HUES64 (cell line): ENCODE measurements at regions not wholly inside any gene's neighbourhood (a gene's known extent, or its start where the extent isn't known, plus 50 kb on each side); places are given as distances from the start of the nearest gene placed in this dataset.

Experiments used
- H3K27ac ChIP-seq: 2 replicates; pipeline ENCODE4 v1.7.0; 2013; ENCODE audit warnings: low read depth, low read length, inconsistent platforms
- H3K27me3 ChIP-seq: 2 replicates; pipeline ENCODE4 v1.6.1; 2013; ENCODE audit warnings: mild to moderate bottlenecking, low read length; ENCODE audit not compliant: insufficient read depth
- H3K36me3 ChIP-seq: 2 replicates; pipeline ENCODE4 v1.6.1; 2013; ENCODE audit warnings: mild to moderate bottlenecking, low read length; ENCODE audit not compliant: insufficient read depth
- H3K4me1 ChIP-seq: 2 replicates; pipeline ENCODE4 v1.6.1; 2013; ENCODE audit warnings: mild to moderate bottlenecking, low read length, moderate library complexity; ENCODE audit not compliant: insufficient read depth
- H3K4me3 ChIP-seq: 2 replicates; pipeline ENCODE4 v1.5.1; 2013; ENCODE audit warnings: mild to moderate bottlenecking, low read length, moderate library complexity
- H3K9ac ChIP-seq: 2 replicates; pipeline ENCODE4 v1.6.1; 2013; ENCODE audit warnings: mild to moderate bottlenecking, low read depth, low read length
- H3K9me3 ChIP-seq: 2 replicates; pipeline ENCODE4 v1.6.1; 2013; ENCODE audit warnings: low read depth, low read length; ENCODE audit not compliant: insufficient read depth
- WGBS: fragments of 150-250, 120-280 bp; methylation state at CpG from one replicate; pipeline ENCODE4 v1.1.7; 2013; ENCODE audit warnings: missing lambda C conversion rate; 5-methylcytosine and 5-hydroxymethylcytosine counted together

DNA sequence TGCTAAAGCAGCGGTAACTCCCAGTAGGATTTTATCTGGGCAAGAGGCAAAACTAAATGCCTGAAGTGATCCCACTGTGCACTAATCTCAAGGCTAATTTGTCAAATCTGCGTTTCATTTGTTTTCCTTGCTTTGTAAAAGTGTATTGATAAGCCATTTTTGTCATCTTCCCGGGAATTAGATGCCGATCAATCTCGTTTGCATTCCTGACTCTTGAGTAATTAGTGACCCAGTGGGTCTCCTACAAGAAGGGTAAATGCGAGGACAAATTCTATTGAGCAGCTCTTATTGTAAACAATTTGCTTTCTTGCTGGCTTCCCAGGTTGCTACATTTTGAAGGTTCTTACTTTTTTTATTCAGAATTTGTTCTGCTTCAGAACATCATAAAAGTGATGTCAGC lies 129.7 kb downstream of the EFNB2 start:
- no peaks in the 10 kb centered on the region for H3K36me3 ChIP-seq
- WGBS = 43% methylated on average over 6 of the region's 6 CpGs
- no peak overlapping the region for H3K9ac ChIP-seq
- H3K4me1 ChIP-seq = peaks cover 15% of the 10 kb centered on the region; the same call in 1 of the 2 replicates
- no peak overlapping the region for H3K4me3 ChIP-seq
- peaks cover 3% of the 10 kb centered on the region; the same call in 1 of the 2 replicates for H3K27me3 ChIP-seq
- no peaks in the 10 kb centered on the region for H3K9me3 ChIP-seq
- H3K27ac ChIP-seq = no peak overlapping the region

DNA sequence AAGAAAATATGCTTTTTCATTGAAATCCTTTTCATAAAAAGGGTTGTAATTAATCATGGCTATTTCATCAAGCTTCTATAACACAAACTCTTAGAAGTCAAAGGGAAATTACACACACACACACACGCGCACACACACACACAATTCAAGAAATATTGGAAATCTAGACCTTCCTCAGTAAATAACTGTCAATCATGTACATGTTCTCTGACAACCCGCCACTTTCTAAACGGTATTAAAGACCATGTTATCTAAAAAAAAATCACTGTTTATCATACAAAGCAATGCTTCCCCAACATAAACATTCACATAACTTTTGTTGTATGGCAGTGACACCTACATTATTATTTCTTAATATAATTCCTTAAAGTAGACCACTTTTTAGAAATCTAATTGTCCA lies 132.2 kb downstream of the EFNB2 start:
- no peaks in the 10 kb centered on the region for H3K36me3 ChIP-seq
- no peak overlapping the region for H3K4me3 ChIP-seq
- peaks cover 3% of the 10 kb centered on the region; the same call in 1 of the 2 replicates for H3K27me3 ChIP-seq
- WGBS = 95% methylated on average over 4 of the region's 4 CpGs
- peaks cover 26% of the 10 kb centered on the region for H3K4me1 ChIP-seq
- H3K9ac ChIP-seq = no peak overlapping the region
- no peaks in the 10 kb centered on the region for H3K9me3 ChIP-seq
- no peak overlapping the region for H3K27ac ChIP-seq

GRCh38 chr13:106402866-106403265 lies 132.6 kb downstream of the EFNB2 start:
- WGBS = 92% methylated on average over 4 of the region's 5 CpGs
- Histone ChIP-seq H3K27me3 (peaks cover 3% of the 10 kb centered on the region; the same call in 1 of the 2 replicates), H3K4me1 (peaks cover 26% of the 10 kb centered on the region), H3K36me3 (no peaks in the 10 kb centered on the region), H3K9me3 (no peaks in the 10 kb centered on the region), H3K4me3 (no peak overlapping the region), H3K27ac (no peak overlapping the region), H3K9ac (no peak overlapping the region)

DNA sequence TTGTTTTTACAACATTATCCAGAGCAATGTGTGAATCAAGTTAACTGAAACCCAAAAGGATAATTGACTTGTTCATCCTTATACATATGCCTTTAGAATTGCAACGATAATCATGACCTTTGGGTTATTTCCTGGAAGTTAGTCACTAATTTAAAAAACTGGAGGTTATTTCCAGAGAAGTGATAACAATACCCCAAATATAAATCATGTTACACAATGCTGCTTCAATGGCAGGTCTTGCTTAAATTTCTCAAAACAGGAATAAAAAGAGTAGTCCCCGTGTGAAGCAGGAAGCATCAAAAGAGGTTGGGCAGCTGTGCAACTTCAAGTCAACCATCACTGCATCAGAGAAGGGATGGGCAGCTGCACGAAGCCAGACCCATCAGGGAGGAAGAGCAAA lies 134.4 kb downstream of the EFNB2 start:
- H3K4me1 ChIP-seq = peaks cover 22% of the 10 kb centered on the region
- no peak overlapping the region for H3K4me3 ChIP-seq
- no peak overlapping the region for H3K27ac ChIP-seq
- peaks cover 3% of the 10 kb centered on the region; the same call in 1 of the 2 replicates for H3K27me3 ChIP-seq
- no peaks in the 10 kb centered on the region for H3K36me3 ChIP-seq
- H3K9ac ChIP-seq = no peak overlapping the region
- H3K9me3 ChIP-seq = no peaks in the 10 kb centered on the region
- WGBS = 90% methylated on average over 3 of the region's 3 CpGs

DNA sequence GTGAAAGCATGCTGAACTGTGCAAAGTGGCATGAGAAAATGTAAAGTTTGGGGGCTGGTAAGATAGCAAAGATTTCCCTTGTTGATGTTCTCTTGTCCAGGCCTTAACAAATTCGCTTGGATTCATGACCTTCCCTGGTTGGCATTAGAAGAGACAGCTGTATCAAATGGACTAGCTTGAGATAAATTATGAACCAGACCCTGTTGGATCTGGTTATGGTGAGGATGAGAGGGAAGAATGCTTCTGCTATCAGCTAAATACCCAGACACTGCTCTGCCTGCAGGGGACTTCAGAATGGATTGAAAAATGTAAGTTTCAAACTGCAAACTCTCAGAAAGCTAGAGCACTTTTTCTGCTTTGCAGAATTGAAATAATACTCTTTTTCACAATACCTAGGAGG lies 135.2 kb downstream of the EFNB2 start:
- H3K27ac ChIP-seq = no peak overlapping the region
- no peaks in the 10 kb centered on the region for H3K9me3 ChIP-seq
- no peaks in the 10 kb centered on the region for H3K36me3 ChIP-seq
- H3K4me1 ChIP-seq = peaks cover 14% of the 10 kb centered on the region
- no peak overlapping the region for H3K4me3 ChIP-seq
- peaks cover 3% of the 10 kb centered on the region; the same call in 1 of the 2 replicates for H3K27me3 ChIP-seq
- 75% methylated on average over 1 of the region's 1 CpG for WGBS
- no peak overlapping the region for H3K9ac ChIP-seq

GRCh38 chr13:106398289-106398688 lies 137.2 kb downstream of the EFNB2 start:
- no peak overlapping the region for H3K4me3 ChIP-seq
- no peaks in the 10 kb centered on the region for H3K9me3 ChIP-seq
- H3K9ac ChIP-seq = no peak overlapping the region
- no peaks in the 10 kb centered on the region for H3K27me3 ChIP-seq
- H3K4me1 ChIP-seq = peaks cover 12% of the 10 kb centered on the region
- no peaks in the 10 kb centered on the region for H3K36me3 ChIP-seq
- no peak overlapping the region for H3K27ac ChIP-seq
- 94% methylated on average over 1 of the region's 1 CpG for whole genome bisulfite sequencing

- 76% methylated on average over 3 of the region's 4 CpGs for WGBS
- H3K4me1 ChIP-seq = peaks cover 10% of the 10 kb centered on the region
- H3K4me3 ChIP-seq = no peak overlapping the region
- H3K27me3 ChIP-seq = no peaks in the 10 kb centered on the region
- H3K27ac ChIP-seq = no peak overlapping the region
- H3K9ac ChIP-seq = no peak overlapping the region
- no peaks in the 10 kb centered on the region for H3K9me3 ChIP-seq
- no peaks in the 10 kb centered on the region for H3K36me3 ChIP-seq
These were observed 141.7 kb downstream of the EFNB2 start for GRCh38 chr13:106393776-106394175.

GRCh38 chr13:106391681-106392080 lies 143.8 kb downstream of the EFNB2 start:
- H3K4me1 ChIP-seq = peaks cover 6% of the 10 kb centered on the region; the same call in 1 of the 2 replicates
- H3K9ac ChIP-seq = no peak overlapping the region
- whole genome bisulfite sequencing = 95% methylated on average over 6 of the region's 6 CpGs
- H3K9me3 ChIP-seq = no peaks in the 10 kb centered on the region
- H3K27me3 ChIP-seq = no peaks in the 10 kb centered on the region
- no peak overlapping the region for H3K27ac ChIP-seq
- H3K4me3 ChIP-seq = no peak overlapping the region
- no peaks in the 10 kb centered on the region for H3K36me3 ChIP-seq

- H3K9me3 ChIP-seq = no peaks in the 10 kb centered on the region
- no peak overlapping the region for H3K27ac ChIP-seq
- no peak overlapping the region for H3K4me3 ChIP-seq
- H3K9ac ChIP-seq = no peak overlapping the region
- 91% methylated on average over 5 of the region's 5 CpGs for WGBS
- H3K36me3 ChIP-seq = no peaks in the 10 kb centered on the region
- H3K27me3 ChIP-seq = no peaks in the 10 kb centered on the region
- H3K4me1 ChIP-seq = peaks cover 6% of the 10 kb centered on the region; the same call in 1 of the 2 replicates
These were observed 144.2 kb downstream of the EFNB2 start for GRCh38 chr13:106391271-106391670.

- H3K9me3 ChIP-seq = no peaks in the 10 kb centered on the region
- H3K4me1 ChIP-seq = peaks cover 6% of the 10 kb centered on the region; the same call in 1 of the 2 replicates
- no peak overlapping the region for H3K27ac ChIP-seq
- no peaks in the 10 kb centered on the region for H3K36me3 ChIP-seq
- no peak overlapping the region for H3K4me3 ChIP-seq
- H3K27me3 ChIP-seq = no peaks in the 10 kb centered on the region
- no peak overlapping the region for H3K9ac ChIP-seq
- WGBS = 96% methylated on average over 1 of the region's 1 CpG
These were observed 145.1 kb downstream of the EFNB2 start for GRCh38 chr13:106390367-106390766.

GRCh38 chr13:106385654-106386053 lies 149.8 kb downstream of the EFNB2 start:
- 95% methylated on average over 6 of the region's 6 CpGs for WGBS
- Histone ChIP-seq H3K27ac (no peak overlapping the region), H3K27me3 (no peaks in the 10 kb centered on the region), H3K4me1 (peaks cover 3% of the 10 kb centered on the region), H3K9ac (no peak overlapping the region), H3K36me3 (no peaks in the 10 kb centered on the region), H3K4me3 (no peak overlapping the region), H3K9me3 (no peaks in the 10 kb centered on the region)

- Histone ChIP-seq H3K36me3 (no peaks in the 10 kb centered on the region), H3K27me3 (no peaks in the 10 kb centered on the region), H3K9me3 (no peaks in the 10 kb centered on the region), H3K4me3 (no peak overlapping the region), H3K27ac (no peak overlapping the region), H3K9ac (no peak overlapping the region), H3K4me1 (no peaks in the 10 kb centered on the region; the same call in none of the 2 replicates)
- WGBS = 60% methylated on average over 3 of the region's 4 CpGs
These were observed 150.9 kb downstream of the EFNB2 start for GRCh38 chr13:106384516-106384915.
